ENCODE measurements at regions not wholly inside any gene's neighbourhood (a gene's known extent, or its start where the extent isn't known, plus 50 kb on each side); places are given as distances from the start of the nearest gene placed in this dataset.
"Not testable (repeated sequence)": the region's sequence is repeated elsewhere in the genome, so short reads cannot be mapped to it uniquely, and the experiment has no call there.

DNA sequence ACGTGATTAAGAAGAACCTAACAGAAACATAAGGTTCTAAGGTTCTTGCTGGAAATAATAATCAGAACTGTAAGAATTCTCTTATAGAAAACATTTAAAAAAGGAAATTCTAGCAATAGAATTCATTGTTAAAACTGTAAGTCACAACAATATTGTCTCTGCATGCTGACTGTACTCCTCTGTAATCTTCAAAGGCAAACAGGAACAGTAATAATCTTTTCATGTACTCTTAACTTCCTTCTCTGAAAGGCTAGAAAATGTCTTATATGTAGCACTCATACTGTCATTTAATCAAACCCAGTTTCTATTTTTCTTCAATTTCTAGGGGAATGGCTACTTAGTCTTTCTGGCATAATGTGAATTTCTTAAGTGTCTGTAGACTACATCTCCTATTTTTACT, 103.5 kb upstream of the AGAP9 start:
- not testable (repeated sequence) for DNase-seq (ENCODE audit: low read depth in 2 of 2)

DNA sequence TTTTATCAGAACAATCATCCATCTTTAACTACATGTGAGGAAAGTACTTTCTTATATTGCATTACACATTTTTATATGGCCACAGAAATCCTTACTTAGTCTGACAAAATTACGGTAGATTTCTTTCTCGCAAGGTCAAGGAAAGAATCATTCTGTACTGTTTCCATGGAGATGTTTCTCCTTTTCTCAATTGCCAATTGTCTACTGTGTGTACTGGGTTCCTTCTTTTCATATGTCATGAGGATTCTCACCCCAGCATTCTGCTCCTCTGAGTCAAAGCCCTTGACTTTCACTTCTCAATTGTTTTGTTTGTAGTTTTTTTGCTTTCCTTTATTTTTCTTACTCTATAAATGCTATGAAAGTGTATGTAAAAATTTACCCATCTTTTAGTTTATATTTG, 99.3 kb upstream of the AGAP9 start:
- not testable (repeated sequence) for DNase-seq (ENCODE audit: low read depth in 2 of 2)

DNA sequence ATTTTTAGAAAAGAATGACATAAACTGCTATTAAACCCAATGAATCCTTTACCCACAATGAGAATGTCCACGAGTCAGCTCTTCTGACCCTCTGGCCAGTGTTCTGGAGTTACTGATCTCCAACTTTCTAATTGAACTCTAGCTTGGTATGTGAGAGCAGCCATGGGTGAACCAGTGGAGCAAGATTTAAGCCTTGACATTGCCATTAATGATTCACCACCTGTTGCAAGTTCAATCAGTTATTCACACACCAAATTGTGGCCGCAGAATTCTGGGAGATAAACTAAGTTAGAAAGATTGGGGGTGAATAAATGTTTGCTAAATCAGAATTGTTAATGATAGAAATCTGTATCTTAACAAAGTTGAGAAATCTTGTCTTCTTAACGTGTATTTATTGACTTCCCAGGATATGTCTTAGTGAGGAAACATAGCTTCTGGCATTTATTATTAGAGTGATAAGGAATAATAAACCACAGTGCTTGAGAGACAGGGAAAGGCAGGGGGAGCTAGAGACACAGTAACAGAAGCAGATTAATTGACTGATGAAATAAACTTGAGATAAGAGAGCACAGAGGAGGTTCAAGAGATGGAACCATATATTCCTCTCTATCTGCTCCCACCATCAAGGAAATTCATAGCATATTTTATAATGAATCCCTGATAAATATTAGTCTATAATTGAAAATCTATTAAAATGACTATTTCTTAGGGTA, 96.0 kb upstream of the AGAP9 start:
- DNase-seq (ENCODE audit: low read depth in 2 of 2), result not testable (repeated sequence)

DNA sequence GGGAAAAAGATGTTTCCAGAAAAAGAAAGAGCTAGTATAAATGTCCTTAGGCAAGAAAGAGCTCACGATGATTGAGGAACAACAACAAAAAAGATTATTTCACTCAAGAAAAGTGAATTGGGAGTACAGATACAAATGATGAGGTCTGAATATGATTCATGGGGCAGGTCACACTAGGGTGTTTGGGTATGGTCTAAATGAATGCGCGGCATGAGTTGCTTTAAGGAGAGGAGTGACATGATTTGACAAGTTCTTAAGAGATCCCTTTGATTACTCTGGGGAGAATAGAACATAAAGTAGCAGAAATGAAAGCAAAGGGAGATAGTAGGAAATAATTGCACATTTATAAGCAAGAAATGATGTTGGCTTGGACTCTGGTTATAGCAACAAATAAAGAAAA, 85.9 kb upstream of the AGAP9 start:
- DNase-seq (ENCODE audit: low read depth in 2 of 2), result not testable (repeated sequence)

DNA sequence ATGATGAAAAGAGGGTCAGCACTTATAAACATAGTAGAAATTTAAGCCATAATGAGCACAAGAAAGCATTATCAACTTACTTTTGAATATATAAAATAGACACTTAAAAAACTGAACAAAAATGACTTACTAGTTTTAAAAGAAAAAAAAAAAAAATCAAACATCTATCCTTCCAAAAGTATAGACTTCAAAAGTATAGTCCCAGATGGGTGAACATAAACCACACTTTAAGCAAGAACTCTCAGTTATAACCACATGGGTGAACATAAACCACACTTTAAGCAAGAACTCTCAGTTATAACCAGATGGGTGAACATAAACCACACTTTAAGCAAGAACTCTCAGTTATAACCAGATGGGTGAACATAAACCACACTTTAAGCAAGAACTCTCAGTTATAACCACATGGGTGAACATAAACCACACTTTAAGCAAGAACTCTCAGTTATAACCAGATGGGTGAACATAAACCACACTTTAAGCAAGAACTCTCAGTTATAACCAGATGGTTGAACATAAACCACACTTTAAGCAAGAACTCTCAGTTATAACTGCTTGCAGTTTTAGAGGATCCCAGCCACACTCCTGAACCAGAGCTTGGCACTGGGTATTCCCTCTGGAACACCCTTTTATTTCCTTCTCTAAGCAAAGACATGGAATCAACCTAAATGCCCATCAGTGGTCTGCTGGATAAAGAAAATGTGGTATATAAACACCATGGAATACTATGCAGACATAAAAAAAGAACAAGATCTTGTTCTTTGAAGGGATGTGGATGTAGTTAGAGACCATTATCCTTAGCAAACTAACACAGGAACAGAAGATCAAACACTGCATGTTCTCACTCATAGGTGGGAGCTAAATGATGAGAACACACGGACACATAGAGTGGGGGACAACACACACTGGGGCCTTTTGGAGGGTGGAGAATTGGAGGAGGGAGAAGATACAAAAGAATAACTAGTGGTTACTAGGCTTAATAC, 82.6 kb upstream of the AGAP9 start:
- not testable (repeated sequence) for DNase-seq (ENCODE audit: low read depth in 2 of 2)

GRCh38 chr10:47600604-47601003, 77.2 kb upstream of the AGAP9 start:
- DNase-seq (ENCODE audit: low read depth in 2 of 2), result not testable (repeated sequence)

DNA sequence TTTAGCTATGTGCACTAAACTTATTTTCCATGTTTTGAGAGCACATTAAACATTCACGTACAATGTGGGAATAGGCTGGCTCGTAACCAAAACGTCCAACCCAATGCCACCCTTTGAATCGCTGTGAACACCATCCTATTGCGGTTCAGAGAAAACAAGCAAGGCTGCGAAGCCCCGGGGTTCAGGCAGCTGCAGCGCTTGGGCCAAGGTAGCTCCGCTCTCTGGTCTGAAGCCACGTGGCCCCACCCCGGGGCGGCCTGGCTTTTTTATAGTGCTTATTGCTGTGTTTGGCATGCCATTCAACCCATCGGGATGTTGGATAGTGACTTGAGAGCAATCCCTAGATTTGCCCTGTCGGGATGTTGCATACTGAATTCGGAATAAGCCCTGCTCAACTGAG, 76.7 kb upstream of the AGAP9 start:
- DNase-seq (ENCODE audit: low read depth in 2 of 2), result not testable (repeated sequence)

- DNase-seq (ENCODE audit: low read depth in 2 of 2), result not testable (repeated sequence)
Measured at GRCh38 chr10:47599657-47600056, 76.2 kb upstream of the AGAP9 start.

- DNase-seq (ENCODE audit: low read depth in 2 of 2), result not testable (repeated sequence)
Measured at GRCh38 chr10:47593805-47594204, 70.4 kb upstream of the AGAP9 start.

DNA sequence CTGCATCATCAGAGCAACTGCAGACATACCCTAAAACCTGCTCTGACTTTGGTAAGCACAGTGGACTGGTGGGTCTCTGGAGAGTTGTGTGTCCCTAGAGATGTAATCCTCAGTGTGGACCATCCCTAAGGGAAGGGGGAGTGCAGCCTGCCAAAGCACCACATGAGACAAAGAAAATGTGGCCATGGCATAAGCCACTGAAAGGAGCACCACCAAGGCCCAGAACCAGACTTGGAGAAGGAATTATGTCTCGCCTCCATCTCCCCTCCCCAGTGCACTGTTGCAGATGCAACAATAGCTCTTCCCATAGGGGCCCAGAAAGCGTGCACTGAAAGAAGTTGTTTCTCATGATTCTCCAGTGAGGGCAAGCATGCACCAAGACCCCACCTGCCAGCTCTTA, 69.7 kb upstream of the AGAP9 start:
- not testable (repeated sequence) for DNase-seq (ENCODE audit: low read depth in 2 of 2)

DNA sequence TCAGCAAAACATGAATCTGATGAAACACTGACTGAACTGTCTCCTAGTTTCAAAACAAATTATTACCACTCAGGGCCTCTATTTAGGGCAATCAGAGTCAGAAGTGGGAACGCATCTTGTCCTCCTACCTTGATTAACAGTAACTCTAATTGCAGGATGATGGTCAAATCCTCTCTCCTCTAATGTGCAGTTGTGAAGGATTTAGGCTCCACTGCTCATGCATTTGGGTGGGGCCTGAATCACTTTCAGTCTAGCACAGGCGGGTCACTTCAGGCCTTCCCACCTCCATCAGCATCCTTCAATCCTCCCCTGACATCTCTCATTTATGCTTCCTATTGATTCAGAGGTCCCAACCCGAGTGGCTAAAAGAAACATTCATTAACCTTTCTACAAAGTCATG, 67.5 kb upstream of the AGAP9 start:
- DNase-seq (ENCODE audit: low read depth in 2 of 2), result not testable (repeated sequence)

- not testable (repeated sequence) for DNase-seq (ENCODE audit: low read depth in 2 of 2)
Measured at GRCh38 chr10:47590534-47590933, 67.1 kb upstream of the AGAP9 start.

- not testable (repeated sequence) for DNase-seq (ENCODE audit: low read depth in 2 of 2)
Measured at GRCh38 chr10:47582051-47582450, 58.6 kb upstream of the AGAP9 start.

- DNase-seq (ENCODE audit: low read depth in 2 of 2), result not testable (repeated sequence)
Measured at GRCh38 chr10:47580063-47580462, 56.6 kb upstream of the AGAP9 start.

- not testable (repeated sequence) for DNase-seq (ENCODE audit: low read depth in 2 of 2)
Measured at GRCh38 chr10:47578547-47578946, 55.1 kb upstream of the AGAP9 start.

All from stimulated activated CD4-positive, alpha-beta T cell treated with anti-CD3 and anti-CD28 coated beads, Interleukin-15, amount 100 ng/mL, for 48 hours (primary cell).